Glutamatergic neuron (in vitro differentiated cells): ENCODE measurements at regions not wholly inside any gene's neighbourhood (a gene's known extent, or its start where the extent isn't known, plus 50 kb on each side); places are given as distances from the start of the nearest gene placed in this dataset.
"Not testable (repeated sequence)": the region's sequence is repeated elsewhere in the genome, so short reads cannot be mapped to it uniquely, and the experiment has no call there.

ENCODE experiments used
- DNase-seq: peaks from one replicate; pipeline ENCODE4 v3.0.0; 2022
- H3K27ac Mint-ChIP-seq: one replicate; pipeline ENCODE4 v1.8.0; 2020; ENCODE audit warnings: mild to moderate bottlenecking, mixed read lengths, inconsistent platforms; ENCODE audit not compliant: unreplicated experiment
- H3K27me3 Mint-ChIP-seq: one replicate; pipeline ENCODE4 v1.8.0; 2020; ENCODE audit warnings: mild to moderate bottlenecking, moderate library complexity, mixed read lengths, inconsistent platforms; ENCODE audit not compliant: unreplicated experiment
- H3K36me3 Mint-ChIP-seq: one replicate; pipeline ENCODE4 v1.8.0; 2020; ENCODE audit warnings: mild to moderate bottlenecking, mixed read lengths, inconsistent platforms; ENCODE audit not compliant: unreplicated experiment
- H3K4me1 Mint-ChIP-seq: one replicate; pipeline ENCODE4 v1.8.0; 2020; ENCODE audit warnings: mild to moderate bottlenecking, low read depth, mixed read lengths, inconsistent platforms; ENCODE audit not compliant: unreplicated experiment
- H3K4me3 Mint-ChIP-seq: one replicate; pipeline ENCODE4 v1.8.0; 2020; ENCODE audit warnings: mild to moderate bottlenecking, mixed read lengths, inconsistent platforms; ENCODE audit not compliant: unreplicated experiment
- H3K9me3 Mint-ChIP-seq: one replicate; pipeline ENCODE4 v1.8.0; 2020; ENCODE audit warnings: mild to moderate bottlenecking, moderate library complexity, mixed read lengths, inconsistent platforms; ENCODE audit not compliant: unreplicated experiment
- CTCF ChIP-seq: fragments of 200-600 bp; sonication (generic); IDR thresholded peaks from one replicate; pipeline ENCODE4 v1.5.0; 2021; ENCODE audit not compliant: partially characterized antibody, unreplicated experiment

GRCh38 chr11:103609117-103610066 is 427.0 kb upstream of the DDI1 start:
- no peaks in the 10 kb centered on the region for H3K36me3 Mint-ChIP-seq
- H3K27ac Mint-ChIP-seq = no peak overlapping the region
- no peaks in the 10 kb centered on the region for H3K4me1 Mint-ChIP-seq
- DNase-seq = no peak
- no peaks in the 10 kb centered on the region for H3K9me3 Mint-ChIP-seq
- TF ChIP-seq CTCF = peak; percentile 35
- H3K4me3 Mint-ChIP-seq = no peak overlapping the region
- peaks cover 2% of the 10 kb centered on the region for H3K27me3 Mint-ChIP-seq

- Mint-ChIP-seq H3K4me3 (no peak overlapping the region), H3K27me3 (peaks cover 2% of the 10 kb centered on the region), H3K9me3 (no peaks in the 10 kb centered on the region), H3K36me3 (no peaks in the 10 kb centered on the region), H3K4me1 (no peaks in the 10 kb centered on the region), H3K27ac (no peak overlapping the region)
- TF ChIP-seq CTCF = no peak
- DNase-seq = no peak
Measured at GRCh38 chr11:103610435-103610834, 426.0 kb upstream of the DDI1 start.

GRCh38 chr11:103611526-103612260 is 424.7 kb upstream of the DDI1 start:
- not testable (repeated sequence) for H3K27me3 Mint-ChIP-seq, H3K4me1 Mint-ChIP-seq

GRCh38 chr11:103612451-103612850 is 424.0 kb upstream of the DDI1 start:
- not testable (repeated sequence) for H3K36me3 Mint-ChIP-seq, H3K4me3 Mint-ChIP-seq, DNase-seq, H3K4me1 Mint-ChIP-seq, H3K27ac Mint-ChIP-seq, H3K9me3 Mint-ChIP-seq, H3K27me3 Mint-ChIP-seq

More at GRCh38 chr11:103611526-103612260, 424.7 kb upstream of the DDI1 start:
- not testable (repeated sequence) for H3K36me3 Mint-ChIP-seq, H3K9me3 Mint-ChIP-seq, DNase-seq, H3K4me3 Mint-ChIP-seq, H3K27ac Mint-ChIP-seq

- H3K9me3 Mint-ChIP-seq, DNase-seq, H3K4me3 Mint-ChIP-seq, H3K27me3 Mint-ChIP-seq, H3K27ac Mint-ChIP-seq, H3K4me1 Mint-ChIP-seq, H3K36me3 Mint-ChIP-seq: not testable (repeated sequence)
Measured at GRCh38 chr11:103616586-103616985, 419.9 kb upstream of the DDI1 start.

GRCh38 chr11:103618528-103618927 is 417.9 kb upstream of the DDI1 start:
- no peak overlapping the region for H3K27ac Mint-ChIP-seq
- H3K9me3 Mint-ChIP-seq = no peaks in the 10 kb centered on the region
- DNase-seq = no peak
- peaks cover 2% of the 10 kb centered on the region for H3K27me3 Mint-ChIP-seq
- H3K36me3 Mint-ChIP-seq = no peaks in the 10 kb centered on the region
- H3K4me3 Mint-ChIP-seq = no peak overlapping the region
- no peak for TF ChIP-seq CTCF
- H3K4me1 Mint-ChIP-seq = no peaks in the 10 kb centered on the region
